Fibroblast of mammary gland (primary cell): ENCODE measurements at regions not wholly inside any gene's neighbourhood (a gene's known extent, or its start where the extent isn't known, plus 50 kb on each side); places are given as distances from the start of the nearest gene placed in this dataset.

Source experiments
- DNase-seq: peaks from one replicate; pipeline ENCODE4 v3.0.0-alpha.2; 2010; ENCODE audit warnings: low read depth
- H3K4me3 ChIP-seq: 2 replicates; pipeline ENCODE4 v1.5.1; 2011; ENCODE audit warnings: low read depth, mild to moderate bottlenecking, low read length, moderate library complexity; ENCODE audit not compliant: control insufficient read depth
- TF ChIP-seq, protein P1 (sequence below): conservative IDR thresholded peaks from 2 replicates; pipeline ENCODE4 v1.5.1; 2011; ENCODE audit warnings: low read depth, low read length, inconsistent platforms; ENCODE audit not compliant: control insufficient read depth, insufficient read depth

DNA sequence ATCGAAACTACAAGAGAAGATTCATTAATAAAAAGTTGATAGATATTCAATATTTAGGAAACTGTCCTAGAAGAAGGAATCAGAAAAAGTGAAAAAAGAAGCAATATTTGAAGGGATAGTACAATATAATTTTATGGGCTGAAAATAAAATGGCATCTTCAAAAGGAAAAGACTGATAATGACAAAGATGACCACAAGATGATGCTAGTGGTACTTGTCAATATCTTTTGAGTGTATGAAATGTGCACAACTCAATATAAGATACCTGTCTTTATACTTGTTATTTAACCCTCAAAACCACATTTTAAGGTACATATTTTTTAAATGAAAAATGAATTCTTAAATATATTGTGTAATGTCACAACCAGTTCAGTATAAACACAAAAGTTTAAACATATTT lies 1059.6 kb upstream of the RAG2 start:
- TF ChIP-seq, protein P1, sequence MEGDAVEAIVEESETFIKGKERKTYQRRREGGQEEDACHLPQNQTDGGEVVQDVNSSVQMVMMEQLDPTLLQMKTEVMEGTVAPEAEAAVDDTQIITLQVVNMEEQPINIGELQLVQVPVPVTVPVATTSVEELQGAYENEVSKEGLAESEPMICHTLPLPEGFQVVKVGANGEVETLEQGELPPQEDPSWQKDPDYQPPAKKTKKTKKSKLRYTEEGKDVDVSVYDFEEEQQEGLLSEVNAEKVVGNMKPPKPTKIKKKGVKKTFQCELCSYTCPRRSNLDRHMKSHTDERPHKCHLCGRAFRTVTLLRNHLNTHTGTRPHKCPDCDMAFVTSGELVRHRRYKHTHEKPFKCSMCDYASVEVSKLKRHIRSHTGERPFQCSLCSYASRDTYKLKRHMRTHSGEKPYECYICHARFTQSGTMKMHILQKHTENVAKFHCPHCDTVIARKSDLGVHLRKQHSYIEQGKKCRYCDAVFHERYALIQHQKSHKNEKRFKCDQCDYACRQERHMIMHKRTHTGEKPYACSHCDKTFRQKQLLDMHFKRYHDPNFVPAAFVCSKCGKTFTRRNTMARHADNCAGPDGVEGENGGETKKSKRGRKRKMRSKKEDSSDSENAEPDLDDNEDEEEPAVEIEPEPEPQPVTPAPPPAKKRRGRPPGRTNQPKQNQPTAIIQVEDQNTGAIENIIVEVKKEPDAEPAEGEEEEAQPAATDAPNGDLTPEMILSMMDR: peak; percentile 28
- no peak overlapping the region for H3K4me3 ChIP-seq
- DNase-seq: peak; percentile 2

DNA sequence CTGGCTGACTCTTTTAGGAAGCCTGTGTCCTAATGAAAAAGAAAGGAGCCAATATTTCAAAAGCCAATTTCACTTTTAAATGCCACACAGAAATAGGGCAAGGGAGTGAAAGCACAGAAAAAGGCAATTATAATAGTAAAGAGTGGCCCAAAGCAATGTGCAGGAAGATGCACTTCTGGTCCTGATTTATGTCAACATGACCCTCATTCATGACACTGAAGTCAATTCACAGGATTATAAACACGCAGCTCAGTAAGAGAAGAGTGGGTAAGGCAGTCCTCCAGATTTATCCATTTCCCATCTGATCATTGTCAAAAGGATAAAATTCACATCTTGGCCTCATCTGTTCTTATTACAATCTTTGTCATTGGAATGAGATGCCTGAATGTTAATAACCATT lies 1049.7 kb upstream of the RAG2 start:
- TF ChIP-seq, protein P1: no peak
- no peak overlapping the region for H3K4me3 ChIP-seq
- no peak for DNase-seq

DNA sequence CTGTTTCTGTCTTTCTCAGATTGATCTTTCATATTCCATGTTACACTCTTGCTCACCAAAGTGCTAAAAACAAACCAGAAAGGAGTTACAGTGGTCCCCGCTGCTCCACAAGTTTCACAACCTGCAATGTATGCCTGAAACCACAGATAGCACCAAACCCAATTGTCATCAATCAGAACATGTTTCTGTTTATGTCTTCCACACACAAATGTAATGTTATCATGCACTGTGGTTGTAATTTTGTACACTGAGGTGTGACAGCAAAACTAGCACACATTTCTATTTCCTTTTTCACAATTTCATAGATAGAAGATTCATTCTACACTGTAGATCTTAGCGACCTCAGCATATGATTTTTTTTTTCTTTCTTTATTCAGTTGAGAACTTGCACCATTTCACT lies 1045.9 kb upstream of the RAG2 start:
- DNase-seq: no peak
- no peak overlapping the region for H3K4me3 ChIP-seq
- TF ChIP-seq, protein P1: no peak

DNA sequence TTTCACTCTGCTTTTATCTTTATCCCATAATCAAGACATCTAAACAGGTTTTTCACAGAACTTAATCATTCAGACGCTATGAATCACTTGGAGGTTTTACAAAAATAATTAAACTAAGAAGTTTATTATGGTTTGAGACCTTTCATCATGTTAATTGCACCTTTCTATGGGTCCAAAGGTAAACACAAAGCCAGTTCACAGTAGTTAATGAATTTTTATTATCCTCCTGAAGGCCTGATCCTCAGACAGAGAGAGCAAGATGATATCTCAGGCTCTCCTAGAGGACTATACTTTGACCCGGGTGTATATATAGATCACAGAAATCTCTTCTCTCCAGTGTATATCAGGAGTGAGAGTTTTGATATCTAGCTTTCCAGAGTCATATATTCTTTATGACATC lies 1044.3 kb upstream of the RAG2 start:
- H3K4me3 ChIP-seq: no peak overlapping the region
- TF ChIP-seq, protein P1: no peak
- DNase-seq: no peak

DNA sequence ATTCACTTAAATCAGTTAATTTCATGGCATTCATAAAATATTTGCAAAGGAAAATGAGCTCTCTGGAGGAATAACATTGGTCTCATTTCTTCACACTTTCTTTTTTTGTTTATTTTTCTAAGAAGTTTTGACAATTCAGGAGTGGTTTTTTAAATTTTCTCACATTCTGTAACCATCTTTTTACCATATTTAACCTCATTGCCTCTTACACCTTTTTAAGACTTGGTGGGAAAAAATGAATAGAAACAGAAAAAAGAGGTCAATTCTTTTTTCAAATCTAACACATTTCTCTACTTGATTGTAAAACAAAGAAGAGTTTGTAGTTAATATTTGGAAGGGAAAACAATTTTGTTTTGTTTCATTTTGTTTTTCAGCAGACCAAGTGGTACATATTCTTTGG lies 1034.7 kb upstream of the RAG2 start:
- no peak overlapping the region for H3K4me3 ChIP-seq
- no peak for DNase-seq
- TF ChIP-seq, protein P1: no peak

DNA sequence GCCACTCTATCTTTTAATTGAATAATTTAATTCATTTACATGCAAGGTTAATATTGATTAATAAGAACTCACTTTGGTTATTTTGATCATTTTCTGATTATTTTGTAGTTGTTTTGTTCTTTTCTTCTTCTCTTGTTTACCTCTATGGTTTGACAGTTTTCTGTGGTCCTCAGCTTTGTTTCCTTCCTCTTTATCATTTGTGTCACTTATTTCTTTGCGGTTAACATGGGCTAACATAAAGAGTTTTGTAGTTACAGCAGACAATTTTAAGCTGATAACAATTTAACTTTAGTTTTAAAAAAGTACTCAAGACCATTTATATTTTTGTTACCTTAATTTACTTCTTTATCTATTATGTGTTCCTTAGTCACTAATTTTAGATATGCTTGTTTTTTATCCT lies 1032.8 kb upstream of the RAG2 start:
- H3K4me3 ChIP-seq: no peak overlapping the region
- TF ChIP-seq, protein P1: no peak
- DNase-seq: no peak

DNA sequence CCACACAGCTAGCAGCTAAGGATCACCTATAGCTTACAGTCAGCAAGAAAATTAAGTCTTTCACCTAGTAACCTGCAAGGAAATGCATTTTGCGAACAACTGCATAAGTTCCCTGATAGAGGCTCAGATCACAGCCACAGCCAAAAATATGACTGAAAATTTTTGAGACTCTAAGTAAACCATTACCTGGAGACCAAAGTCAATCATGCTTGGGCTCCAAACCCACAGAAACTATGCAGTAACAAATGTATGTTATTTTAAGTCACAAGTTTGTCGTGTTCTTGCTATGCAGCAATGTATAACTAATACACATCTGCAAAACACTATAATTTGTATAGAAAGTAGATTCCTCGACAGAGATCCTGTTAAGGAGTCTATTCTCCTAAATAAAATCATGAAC lies 1025.7 kb upstream of the RAG2 start:
- no peak for DNase-seq
- no peak overlapping the region for H3K4me3 ChIP-seq
- TF ChIP-seq, protein P1: no peak
